SK-N-SH (cell line): ENCODE measurements at regions not wholly inside any gene's neighbourhood (a gene's known extent, or its start where the extent isn't known, plus 50 kb on each side); places are given as distances from the start of the nearest gene placed in this dataset.

ENCODE experiments used
- CTCF ChIA-PET: fragments of 300-600, 350-600 bp; formaldehyde crosslinking; extraction: SDS; loops from one replicate; lab custom pipeline; 2021; lab: Yijun Ruan, JAX
- POLR2A ChIA-PET: fragments of 350-600 bp; sonication (Branson Sonifier 250); formaldehyde crosslinking; extraction: SDS; loops from one replicate; lab custom pipeline; 2020; ENCODE audit warnings: antibody characterized with exemption, inconsistent platforms; lab: Yijun Ruan, JAX
- DNase-seq: peaks from one replicate; pipeline ENCODE4 v3.0.0; 2012
- H2AFZ ChIP-seq: fragments of 200-600 bp; sonication (generic); 2 replicates; pipeline ENCODE4 v1.8.1; 2016; ENCODE audit warnings: antibody characterized with exemption, mild to moderate bottlenecking, low read depth
- H3F3A ChIP-seq: fragments of 200-600 bp; sonication (generic); replicated peaks from 2 replicates; pipeline ENCODE3; 2016; ENCODE audit warnings: antibody characterized with exemption, mild to moderate bottlenecking; ENCODE audit not compliant: insufficient read depth
- H3K27ac ChIP-seq, 2 experiments: fragments of 200-500 bp in 1 of 2; fragments of 200-600 bp in 1 of 2; sonication (Bioruptor generic) in 1 of 2; sonication (generic), shearing (Covaris generic) in 1 of 2; 2 replicates each; pipeline versions ENCODE4 v1.5.1 to v1.6.1; 2014 to 2016; ENCODE audit warnings: low read depth in 2 of 2, inconsistent platforms in 1 of 2, low read length in 1 of 2, mild to moderate bottlenecking in 1 of 2, mixed read lengths in 1 of 2
- H3K27me3 ChIP-seq: fragments of 200-600 bp; sonication (generic), shearing (Covaris generic); 2 replicates; pipeline ENCODE4 v1.6.1; 2016; ENCODE audit warnings: mixed run types; ENCODE audit not compliant: insufficient read depth
- H3K36me3 ChIP-seq, 2 experiments: fragments of 200-500 bp in 1 of 2; fragments of 200-600 bp in 1 of 2; sonication (Bioruptor generic) in 1 of 2; sonication (generic) in 1 of 2; replicated peaks in 1 of 2; 2 replicates each; pipeline versions ENCODE3 to v1.5.1; 2014 to 2016; ENCODE audit warnings: low read length in 1 of 2, mild to moderate bottlenecking in 1 of 2; ENCODE audit not compliant: insufficient read depth in 2 of 2, control insufficient read depth in 1 of 2
- H3K4me1 ChIP-seq, 2 experiments: fragments of 200-500 bp in 1 of 2; fragments of 200-600 bp in 1 of 2; sonication (Bioruptor generic) in 1 of 2; sonication (generic), shearing (Covaris generic) in 1 of 2; 2 replicates each; pipeline versions ENCODE4 v1.5.1 to v1.6.1; 2014 to 2016; ENCODE audit warnings: low read depth in 1 of 2, low read length in 1 of 2, mixed run types in 1 of 2; ENCODE audit not compliant: insufficient read depth in 2 of 2, control insufficient read depth in 1 of 2
- H3K4me2 ChIP-seq: fragments of 200-600 bp; sonication (generic), shearing (Covaris generic); 2 replicates; pipeline ENCODE4 v1.6.1; 2017; ENCODE audit warnings: mixed run types
- H3K4me3 ChIP-seq, 2 experiments: fragments of 200-500 bp in 1 of 2; fragments of 200-600 bp in 1 of 2; sonication (Bioruptor generic) in 1 of 2; sonication (generic), shearing (Covaris generic) in 1 of 2; 2 replicates each; pipeline versions ENCODE4 v1.5.1 to v1.8.1; 2014 to 2016; ENCODE audit warnings: low read depth in 2 of 2, inconsistent platforms in 1 of 2, low read length in 1 of 2, mild to moderate bottlenecking in 1 of 2, mixed read lengths in 1 of 2, moderate library complexity in 1 of 2
- H3K79me2 ChIP-seq: fragments of 200-600 bp; sonication (generic); 2 replicates; pipeline ENCODE4 v1.8.1; 2017; ENCODE audit warnings: mild to moderate bottlenecking; ENCODE audit not compliant: insufficient read depth
- H3K9ac ChIP-seq: fragments of 200-600 bp; sonication (generic); 2 replicates; pipeline ENCODE4 v1.6.1; 2017; ENCODE audit warnings: mixed run types
- H3K9me2 ChIP-seq: fragments of 200-600 bp; sonication (generic); 2 replicates; pipeline ENCODE4 v1.6.1; 2017; ENCODE audit warnings: mixed run types
- H3K9me3 ChIP-seq: fragments of 200-600 bp; sonication (generic); 2 replicates; pipeline ENCODE4 v1.6.1; 2017; ENCODE audit warnings: mixed run types, mild to moderate bottlenecking, moderate library complexity
- H4K20me1 ChIP-seq: fragments of 200-600 bp; sonication (generic); 2 replicates; pipeline ENCODE4 v1.6.1; 2017; ENCODE audit warnings: mild to moderate bottlenecking, mixed run types; ENCODE audit not compliant: insufficient read depth
- CHD2 ChIP-seq: fragments of 150-350 bp; IDR thresholded peaks from 2 replicates; pipeline ENCODE4 v1.6.1; 2018; ENCODE audit warnings: low read length; ENCODE audit not compliant: partially characterized antibody
- EP300 ChIP-seq, 2 experiments: IDR thresholded peaks; 2 replicates each; pipeline versions ENCODE4 v1.4.0 to v1.6.1; 2012; ENCODE audit warnings: borderline replicate concordance in 1 of 2, low read depth in 1 of 2, low read length in 1 of 2
- EZH2phosphoT487 ChIP-seq: fragments of 200-600 bp; sonication (generic); IDR thresholded peaks from 2 replicates; pipeline ENCODE4 v1.6.1; 2017; ENCODE audit warnings: low read depth, mixed run types, mild to moderate bottlenecking, antibody characterized with exemption, moderate library complexity, borderline replicate concordance
- IRF3 ChIP-seq: fragments of 150-350 bp; IDR thresholded peaks from 2 replicates; pipeline ENCODE4 v1.6.1; 2016; ENCODE audit warnings: mild to moderate bottlenecking, low read depth, low read length
- JUND ChIP-seq: IDR thresholded peaks from 2 replicates; pipeline ENCODE4 v1.4.0; 2012
- MXI1 ChIP-seq: IDR thresholded peaks from 2 replicates; pipeline ENCODE4 v1.6.1; 2012; ENCODE audit warnings: mild to moderate bottlenecking, low read depth, low read length, improper control_type of control experiment
- POLR2AphosphoS5 ChIP-seq: IDR thresholded peaks from 2 replicates; pipeline ENCODE4 v1.6.1; 2012; ENCODE audit warnings: low read depth, low read length
- RAD21 ChIP-seq: IDR thresholded peaks from 2 replicates; pipeline ENCODE4 v1.6.1; 2012; ENCODE audit warnings: mild to moderate bottlenecking, low read length
- SIN3A ChIP-seq: IDR thresholded peaks from 2 replicates; pipeline ENCODE4 v1.6.1; 2012; ENCODE audit warnings: low read depth, mild to moderate bottlenecking, low read length, moderate library complexity, borderline replicate concordance
- SMC3 ChIP-seq: IDR thresholded peaks from 2 replicates; pipeline ENCODE4 v1.6.1; 2012; ENCODE audit warnings: low read depth, low read length, improper control_type of control experiment
- TAF1 ChIP-seq: IDR thresholded peaks from 2 replicates; pipeline ENCODE4 v1.6.1; 2012; ENCODE audit warnings: low read depth, mild to moderate bottlenecking, low read length, moderate library complexity, borderline replicate concordance
- USF2 ChIP-seq: fragments of 150-350 bp; IDR thresholded peaks from 2 replicates; pipeline ENCODE4 v1.6.1; 2017; ENCODE audit warnings: antibody characterized with exemption, low read length, low read depth, borderline replicate concordance
- YY1 ChIP-seq: IDR thresholded peaks from 2 replicates; pipeline ENCODE4 v1.4.0; 2012; ENCODE audit warnings: low read depth, mild to moderate bottlenecking
- TF ChIP-seq, protein P1 (sequence below): fragments of 200-600 bp; sonication (generic); IDR thresholded peaks from 2 replicates; pipeline ENCODE4 v1.6.1; 2017; ENCODE audit warnings: antibody characterized with exemption, mild to moderate bottlenecking, moderate library complexity
- TF ChIP-seq, protein P2 (sequence below): IDR thresholded peaks from 2 replicates; pipeline ENCODE4; 2012
- TF ChIP-seq, protein P3 (sequence below): IDR thresholded peaks from 2 replicates; pipeline ENCODE4 v1.6.1; 2012; ENCODE audit warnings: mild to moderate bottlenecking, low read depth, low read length, moderate library complexity

- TF ChIP-seq USF2: no peak
- no peak for TF ChIP-seq POLR2AphosphoS5
Measured at GRCh38 chr6:92892626-92893170, 526.7 kb downstream of the EPHA7 start (continued).

GRCh38 chr6:92888316-92888715 is 531.0 kb downstream of the EPHA7 start:
- Histone ChIP-seq H2AFZ (no peak overlapping the region), H3K9me2 (no peaks in the 10 kb centered on the region), H3K27me3 (no peaks in the 10 kb centered on the region), H3F3A (no peaks in the 10 kb centered on the region), H3K4me1 (no peaks in the 10 kb centered on the region), H3K9me3 (no peaks in the 10 kb centered on the region), H3K9ac (no peak overlapping the region), H3K27ac (no peak overlapping the region), H3K4me2 (no peak overlapping the region), H3K79me2 (no peaks in the 10 kb centered on the region), H3K4me3 (no peak overlapping the region), H3K36me3 (no peaks in the 10 kb centered on the region), H4K20me1 (no peaks in the 10 kb centered on the region)
- TF ChIP-seq JUND (no peak), TAF1 (no peak), SIN3A (no peak), SMC3 (no peak), YY1 (no peak), IRF3 (no peak), CHD2 (no peak), EZH2phosphoT487 (no peak), EP300 (IDR thresholded peaks at IDR 0.05; ENCODE audit: borderline replicate concordance in 1 of 2, low read depth in 1 of 2, low read length in 1 of 2) (no peak), MXI1 (no peak), POLR2AphosphoS5 (no peak), RAD21 (no peak)
- TF ChIP-seq, protein P1, sequence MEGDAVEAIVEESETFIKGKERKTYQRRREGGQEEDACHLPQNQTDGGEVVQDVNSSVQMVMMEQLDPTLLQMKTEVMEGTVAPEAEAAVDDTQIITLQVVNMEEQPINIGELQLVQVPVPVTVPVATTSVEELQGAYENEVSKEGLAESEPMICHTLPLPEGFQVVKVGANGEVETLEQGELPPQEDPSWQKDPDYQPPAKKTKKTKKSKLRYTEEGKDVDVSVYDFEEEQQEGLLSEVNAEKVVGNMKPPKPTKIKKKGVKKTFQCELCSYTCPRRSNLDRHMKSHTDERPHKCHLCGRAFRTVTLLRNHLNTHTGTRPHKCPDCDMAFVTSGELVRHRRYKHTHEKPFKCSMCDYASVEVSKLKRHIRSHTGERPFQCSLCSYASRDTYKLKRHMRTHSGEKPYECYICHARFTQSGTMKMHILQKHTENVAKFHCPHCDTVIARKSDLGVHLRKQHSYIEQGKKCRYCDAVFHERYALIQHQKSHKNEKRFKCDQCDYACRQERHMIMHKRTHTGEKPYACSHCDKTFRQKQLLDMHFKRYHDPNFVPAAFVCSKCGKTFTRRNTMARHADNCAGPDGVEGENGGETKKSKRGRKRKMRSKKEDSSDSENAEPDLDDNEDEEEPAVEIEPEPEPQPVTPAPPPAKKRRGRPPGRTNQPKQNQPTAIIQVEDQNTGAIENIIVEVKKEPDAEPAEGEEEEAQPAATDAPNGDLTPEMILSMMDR: no peak
- TF ChIP-seq, protein P2, sequence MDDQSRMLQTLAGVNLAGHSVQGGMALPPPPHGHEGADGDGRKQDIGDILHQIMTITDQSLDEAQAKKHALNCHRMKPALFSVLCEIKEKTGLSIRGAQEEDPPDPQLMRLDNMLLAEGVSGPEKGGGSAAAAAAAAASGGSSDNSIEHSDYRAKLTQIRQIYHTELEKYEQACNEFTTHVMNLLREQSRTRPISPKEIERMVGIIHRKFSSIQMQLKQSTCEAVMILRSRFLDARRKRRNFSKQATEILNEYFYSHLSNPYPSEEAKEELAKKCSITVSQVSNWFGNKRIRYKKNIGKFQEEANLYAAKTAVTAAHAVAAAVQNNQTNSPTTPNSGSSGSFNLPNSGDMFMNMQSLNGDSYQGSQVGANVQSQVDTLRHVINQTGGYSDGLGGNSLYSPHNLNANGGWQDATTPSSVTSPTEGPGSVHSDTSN: no peak
- TF ChIP-seq, protein P3, sequence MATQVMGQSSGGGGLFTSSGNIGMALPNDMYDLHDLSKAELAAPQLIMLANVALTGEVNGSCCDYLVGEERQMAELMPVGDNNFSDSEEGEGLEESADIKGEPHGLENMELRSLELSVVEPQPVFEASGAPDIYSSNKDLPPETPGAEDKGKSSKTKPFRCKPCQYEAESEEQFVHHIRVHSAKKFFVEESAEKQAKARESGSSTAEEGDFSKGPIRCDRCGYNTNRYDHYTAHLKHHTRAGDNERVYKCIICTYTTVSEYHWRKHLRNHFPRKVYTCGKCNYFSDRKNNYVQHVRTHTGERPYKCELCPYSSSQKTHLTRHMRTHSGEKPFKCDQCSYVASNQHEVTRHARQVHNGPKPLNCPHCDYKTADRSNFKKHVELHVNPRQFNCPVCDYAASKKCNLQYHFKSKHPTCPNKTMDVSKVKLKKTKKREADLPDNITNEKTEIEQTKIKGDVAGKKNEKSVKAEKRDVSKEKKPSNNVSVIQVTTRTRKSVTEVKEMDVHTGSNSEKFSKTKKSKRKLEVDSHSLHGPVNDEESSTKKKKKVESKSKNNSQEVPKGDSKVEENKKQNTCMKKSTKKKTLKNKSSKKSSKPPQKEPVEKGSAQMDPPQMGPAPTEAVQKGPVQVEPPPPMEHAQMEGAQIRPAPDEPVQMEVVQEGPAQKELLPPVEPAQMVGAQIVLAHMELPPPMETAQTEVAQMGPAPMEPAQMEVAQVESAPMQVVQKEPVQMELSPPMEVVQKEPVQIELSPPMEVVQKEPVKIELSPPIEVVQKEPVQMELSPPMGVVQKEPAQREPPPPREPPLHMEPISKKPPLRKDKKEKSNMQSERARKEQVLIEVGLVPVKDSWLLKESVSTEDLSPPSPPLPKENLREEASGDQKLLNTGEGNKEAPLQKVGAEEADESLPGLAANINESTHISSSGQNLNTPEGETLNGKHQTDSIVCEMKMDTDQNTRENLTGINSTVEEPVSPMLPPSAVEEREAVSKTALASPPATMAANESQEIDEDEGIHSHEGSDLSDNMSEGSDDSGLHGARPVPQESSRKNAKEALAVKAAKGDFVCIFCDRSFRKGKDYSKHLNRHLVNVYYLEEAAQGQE: no peak
- ChIA-PET POLR2A (no interaction called here), CTCF (no interaction called here)
- DNase-seq: no peak
